SH-SY5Y (cell line): ENCODE measurements at regions not wholly inside any gene's neighbourhood (a gene's known extent, or its start where the extent isn't known, plus 50 kb on each side); places are given as distances from the start of the nearest gene placed in this dataset.

Source experiments
- GATA2 ChIP-seq: IDR thresholded peaks from 2 replicates; pipeline ENCODE4 v1.6.1; 2011; ENCODE audit warnings: mild to moderate bottlenecking, low read depth, low read length
- GATA3 ChIP-seq: IDR thresholded peaks from 2 replicates; pipeline ENCODE4 v1.6.1; 2011; ENCODE audit warnings: low read depth, mild to moderate bottlenecking, low read length, moderate library complexity

DNA sequence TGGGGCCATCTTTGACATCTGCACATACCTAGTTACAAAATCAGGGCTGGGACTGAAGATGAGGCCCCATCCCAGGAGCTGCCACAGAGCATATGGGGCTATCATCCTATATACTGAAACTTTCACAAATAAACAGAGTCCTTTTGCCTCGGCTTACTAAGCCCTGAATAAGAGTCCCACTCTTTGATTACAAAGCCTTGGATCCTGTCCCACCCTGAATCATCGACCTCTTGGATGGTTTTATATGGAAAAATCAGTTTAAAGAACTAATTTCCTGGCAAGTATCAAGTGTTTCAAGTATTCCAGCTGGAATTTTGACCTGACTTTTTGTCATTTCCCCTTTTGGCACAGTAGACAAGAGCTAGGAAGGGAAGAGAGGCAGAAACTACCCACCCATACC is 331.3 kb upstream of the FRG2C start:
- TF ChIP-seq GATA3 (no peak), GATA2 (no peak)
